Stimulated activated naive CD8-positive, alpha-beta T cell treated with anti-CD3 and anti-CD28 coated beads, Interleukin-15, Interleukin-2, amounts not matched to agents 100 ng/mL and 50 ng/mL, for 24 hours (primary cell): ENCODE measurements at regions not wholly inside any gene's neighbourhood (a gene's known extent, or its start where the extent isn't known, plus 50 kb on each side); places are given as distances from the start of the nearest gene placed in this dataset.
"Not testable (repeated sequence)": the region's sequence is repeated elsewhere in the genome, so short reads cannot be mapped to it uniquely, and the experiment has no call there.

Experiments
- H3K27ac Mint-ChIP-seq: one replicate; pipeline ENCODE4 v1.8.0; 2021; ENCODE audit warnings: mild to moderate bottlenecking, mixed read lengths
- H3K27me3 Mint-ChIP-seq: one replicate; pipeline ENCODE4 v1.8.0; 2021; ENCODE audit warnings: mixed read lengths
- H3K36me3 Mint-ChIP-seq: one replicate; pipeline ENCODE4 v1.8.0; 2021; ENCODE audit warnings: low read depth, mixed read lengths
- H3K4me1 Mint-ChIP-seq: one replicate; pipeline ENCODE4 v1.8.0; 2021; ENCODE audit warnings: low read depth, mixed read lengths
- H3K4me3 Mint-ChIP-seq: one replicate; pipeline ENCODE4 v1.8.0; 2021; ENCODE audit warnings: mild to moderate bottlenecking, mixed read lengths
- H3K9me3 Mint-ChIP-seq: one replicate; pipeline ENCODE4 v1.8.0; 2021; ENCODE audit warnings: mixed read lengths

GRCh38 chr18:71398531-71398930 is 1109.7 kb downstream of the SOCS6 start:
- Mint-ChIP-seq H3K27ac (no peak overlapping the region), H3K4me3 (no peak overlapping the region), H3K36me3 (no peaks in the 10 kb centered on the region), H3K4me1 (no peaks in the 10 kb centered on the region), H3K9me3 (peaks cover 3% of the 10 kb centered on the region), H3K27me3 (no peaks in the 10 kb centered on the region)

GRCh38 chr18:71388148-71388547 is 1099.3 kb downstream of the SOCS6 start:
- Mint-ChIP-seq H3K27ac (no peak overlapping the region), H3K4me3 (no peak overlapping the region), H3K4me1 (no peaks in the 10 kb centered on the region), H3K9me3 (no peaks in the 10 kb centered on the region), H3K36me3 (no peaks in the 10 kb centered on the region), H3K27me3 (no peaks in the 10 kb centered on the region)

GRCh38 chr18:71374294-71375000 is 1085.6 kb downstream of the SOCS6 start:
- Mint-ChIP-seq H3K9me3 (peaks cover 4% of the 10 kb centered on the region), H3K36me3 (no peaks in the 10 kb centered on the region), H3K27me3 (no peaks in the 10 kb centered on the region), H3K4me3 (no peak overlapping the region), H3K27ac (no peak overlapping the region), H3K4me1 (no peaks in the 10 kb centered on the region)

GRCh38 chr18:71371951-71372605 is 1083.2 kb downstream of the SOCS6 start:
- H3K27me3 Mint-ChIP-seq: no peaks in the 10 kb centered on the region
- no peaks in the 10 kb centered on the region for H3K36me3 Mint-ChIP-seq
- peaks cover 7% of the 10 kb centered on the region for H3K9me3 Mint-ChIP-seq
- no peak overlapping the region for H3K4me3 Mint-ChIP-seq
- no peaks in the 10 kb centered on the region for H3K4me1 Mint-ChIP-seq
- H3K27ac Mint-ChIP-seq: no peak overlapping the region

- Mint-ChIP-seq H3K4me1 (no peaks in the 10 kb centered on the region), H3K4me3 (no peak overlapping the region), H3K27ac (no peak overlapping the region), H3K9me3 (peaks cover 17% of the 10 kb centered on the region), H3K27me3 (no peaks in the 10 kb centered on the region), H3K36me3 (no peaks in the 10 kb centered on the region)
Observed at GRCh38 chr18:71370671-71371445, 1082.0 kb downstream of the SOCS6 start.

GRCh38 chr18:71370095-71370494 is 1081.2 kb downstream of the SOCS6 start:
- Mint-ChIP-seq H3K4me3 (no peak overlapping the region), H3K4me1 (no peaks in the 10 kb centered on the region), H3K9me3 (peaks cover 17% of the 10 kb centered on the region)

GRCh38 chr18:71362140-71362539 is 1073.3 kb downstream of the SOCS6 start:
- Mint-ChIP-seq H3K9me3 (peaks cover 16% of the 10 kb centered on the region), H3K4me3 (no peak overlapping the region), H3K4me1 (no peaks in the 10 kb centered on the region), H3K36me3 (no peaks in the 10 kb centered on the region), H3K27ac (no peak overlapping the region), H3K27me3 (no peaks in the 10 kb centered on the region)

More at GRCh38 chr18:71370095-71370494, 1081.2 kb downstream of the SOCS6 start:
- Mint-ChIP-seq H3K27me3 (no peaks in the 10 kb centered on the region), H3K27ac (no peak overlapping the region), H3K36me3 (no peaks in the 10 kb centered on the region)

GRCh38 chr18:71355599-71355998 is 1066.8 kb downstream of the SOCS6 start:
- not testable (repeated sequence) for H3K36me3 Mint-ChIP-seq

GRCh38 chr18:71352618-71353017 is 1063.8 kb downstream of the SOCS6 start:
- no peak overlapping the region for H3K4me3 Mint-ChIP-seq

More at GRCh38 chr18:71355599-71355998, 1066.8 kb downstream of the SOCS6 start:
- H3K9me3 Mint-ChIP-seq, H3K4me3 Mint-ChIP-seq, H3K27me3 Mint-ChIP-seq, H3K27ac Mint-ChIP-seq, H3K4me1 Mint-ChIP-seq: not testable (repeated sequence)

GRCh38 chr18:71336576-71337210 is 1047.8 kb downstream of the SOCS6 start:
- no peaks in the 10 kb centered on the region for H3K4me1 Mint-ChIP-seq
- no peak overlapping the region for H3K27ac Mint-ChIP-seq
- no peaks in the 10 kb centered on the region for H3K27me3 Mint-ChIP-seq
- no peaks in the 10 kb centered on the region for H3K36me3 Mint-ChIP-seq
- H3K9me3 Mint-ChIP-seq: no peaks in the 10 kb centered on the region
- no peak overlapping the region for H3K4me3 Mint-ChIP-seq

More at GRCh38 chr18:71352618-71353017, 1063.8 kb downstream of the SOCS6 start:
- Mint-ChIP-seq H3K27me3 (no peaks in the 10 kb centered on the region), H3K9me3 (no peaks in the 10 kb centered on the region), H3K36me3 (no peaks in the 10 kb centered on the region), H3K27ac (no peak overlapping the region), H3K4me1 (no peaks in the 10 kb centered on the region)

- H3K4me3 Mint-ChIP-seq: no peak overlapping the region
- H3K27me3 Mint-ChIP-seq: no peaks in the 10 kb centered on the region
- H3K9me3 Mint-ChIP-seq: no peaks in the 10 kb centered on the region
- no peak overlapping the region for H3K27ac Mint-ChIP-seq
- no peaks in the 10 kb centered on the region for H3K4me1 Mint-ChIP-seq
- H3K36me3 Mint-ChIP-seq: no peaks in the 10 kb centered on the region
Observed at GRCh38 chr18:71329563-71329962, 1040.7 kb downstream of the SOCS6 start.

GRCh38 chr18:71329114-71329513 is 1040.3 kb downstream of the SOCS6 start:
- no peaks in the 10 kb centered on the region for H3K4me1 Mint-ChIP-seq
- H3K27me3 Mint-ChIP-seq: no peaks in the 10 kb centered on the region
- no peak overlapping the region for H3K27ac Mint-ChIP-seq
- H3K36me3 Mint-ChIP-seq: no peaks in the 10 kb centered on the region
- no peak overlapping the region for H3K4me3 Mint-ChIP-seq
- no peaks in the 10 kb centered on the region for H3K9me3 Mint-ChIP-seq

- Mint-ChIP-seq H3K27ac (no peak overlapping the region), H3K36me3 (no peaks in the 10 kb centered on the region), H3K27me3 (no peaks in the 10 kb centered on the region), H3K9me3 (no peaks in the 10 kb centered on the region), H3K4me3 (no peak overlapping the region), H3K4me1 (no peaks in the 10 kb centered on the region)
Observed at GRCh38 chr18:71327850-71328249, 1039.0 kb downstream of the SOCS6 start.

- Mint-ChIP-seq H3K4me3 (no peak overlapping the region), H3K27ac (no peak overlapping the region), H3K4me1 (no peaks in the 10 kb centered on the region), H3K27me3 (no peaks in the 10 kb centered on the region), H3K36me3 (no peaks in the 10 kb centered on the region), H3K9me3 (no peaks in the 10 kb centered on the region)
Observed at GRCh38 chr18:71327441-71327840, 1038.6 kb downstream of the SOCS6 start.

GRCh38 chr18:71326826-71327225 is 1038.0 kb downstream of the SOCS6 start:
- Mint-ChIP-seq H3K36me3 (no peaks in the 10 kb centered on the region), H3K9me3 (no peaks in the 10 kb centered on the region), H3K4me1 (no peaks in the 10 kb centered on the region), H3K27me3 (no peaks in the 10 kb centered on the region), H3K4me3 (no peak overlapping the region), H3K27ac (no peak overlapping the region)
